HG03575 (cell line): ENCODE measurements at regions not wholly inside any gene's neighbourhood (a gene's known extent, or its start where the extent isn't known, plus 50 kb on each side); places are given as distances from the start of the nearest gene placed in this dataset.

Source experiments
- ATAC-seq: cut with Tn5 transposase; IDR thresholded peaks from one replicate; pipeline ENCODE4 v1.9.1; 2021; ENCODE audit not compliant: unreplicated experiment, insufficient number of reproducible peaks, low FRiP score; ENCODE audit errors: extremely low read depth

DNA sequence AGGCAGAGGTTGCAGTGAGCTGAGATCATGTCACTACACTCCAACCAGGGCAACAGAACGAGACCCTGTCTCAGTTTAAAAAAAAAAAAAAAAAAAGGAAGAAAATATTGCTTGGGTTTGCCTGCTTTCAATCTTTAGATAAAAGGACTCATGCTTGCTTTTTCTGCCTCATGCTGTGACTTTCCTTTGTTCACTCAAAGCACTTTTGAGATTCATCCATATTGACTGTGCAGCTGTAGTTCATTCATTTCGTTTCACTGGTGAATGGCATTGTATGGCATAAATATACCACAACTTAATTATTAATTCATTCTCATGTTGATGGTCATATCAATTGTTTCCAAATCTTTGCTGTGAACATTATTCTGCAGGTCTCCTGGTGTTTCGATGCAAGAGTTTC is 97.6 kb upstream of the NFE2L3 start:
- ATAC-seq, result no peak

- no peak for ATAC-seq
These were observed 96.8 kb upstream of the NFE2L3 start for GRCh38 chr7:26055241-26055640.

- no peak for ATAC-seq
These were observed 91.0 kb upstream of the NFE2L3 start for GRCh38 chr7:26060733-26061677.

- ATAC-seq, result no peak
These were observed 90.1 kb upstream of the NFE2L3 start for GRCh38 chr7:26061678-26062603.

DNA sequence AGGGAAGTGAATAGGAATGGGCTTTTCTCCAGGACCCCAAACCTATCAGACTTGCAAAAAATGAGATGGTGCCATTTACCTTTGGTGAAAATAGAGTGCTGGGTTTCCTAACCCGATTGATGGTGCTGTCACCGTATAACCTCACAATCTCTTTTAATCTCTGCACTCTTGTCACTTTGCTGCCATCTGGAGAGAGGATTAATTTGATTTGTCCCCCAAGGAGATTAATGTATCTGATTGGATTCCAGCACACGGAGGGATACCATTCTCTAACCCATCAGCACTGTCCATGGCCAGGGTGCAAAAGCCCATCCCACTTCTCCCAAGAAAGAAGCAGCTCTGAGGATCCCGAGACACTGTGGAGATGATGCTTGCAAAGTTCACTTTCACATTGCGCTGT is 86.3 kb upstream of the NFE2L3 start:
- ATAC-seq, result no peak

DNA sequence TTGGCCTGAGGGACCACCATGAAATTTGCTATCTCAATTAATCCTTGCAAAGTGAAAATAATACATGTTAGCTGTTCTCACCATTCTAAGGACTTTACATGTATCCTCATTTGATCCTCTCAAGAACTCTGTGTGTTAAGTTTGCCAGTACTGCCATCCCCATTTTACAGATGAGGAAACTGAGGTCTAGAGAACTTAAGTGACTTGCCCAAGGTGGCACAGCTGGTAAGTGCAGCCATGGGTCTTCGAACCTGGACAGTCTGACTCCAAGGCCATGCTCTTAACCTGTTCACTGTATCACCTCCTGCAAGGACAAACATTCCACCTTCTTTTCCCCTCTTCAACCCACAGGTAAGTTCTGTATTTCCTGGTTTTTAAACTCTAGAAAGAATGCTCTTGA is 85.3 kb upstream of the NFE2L3 start:
- ATAC-seq, result no peak

GRCh38 chr7:26070290-26070689 is 81.7 kb upstream of the NFE2L3 start:
- no peak for ATAC-seq

DNA sequence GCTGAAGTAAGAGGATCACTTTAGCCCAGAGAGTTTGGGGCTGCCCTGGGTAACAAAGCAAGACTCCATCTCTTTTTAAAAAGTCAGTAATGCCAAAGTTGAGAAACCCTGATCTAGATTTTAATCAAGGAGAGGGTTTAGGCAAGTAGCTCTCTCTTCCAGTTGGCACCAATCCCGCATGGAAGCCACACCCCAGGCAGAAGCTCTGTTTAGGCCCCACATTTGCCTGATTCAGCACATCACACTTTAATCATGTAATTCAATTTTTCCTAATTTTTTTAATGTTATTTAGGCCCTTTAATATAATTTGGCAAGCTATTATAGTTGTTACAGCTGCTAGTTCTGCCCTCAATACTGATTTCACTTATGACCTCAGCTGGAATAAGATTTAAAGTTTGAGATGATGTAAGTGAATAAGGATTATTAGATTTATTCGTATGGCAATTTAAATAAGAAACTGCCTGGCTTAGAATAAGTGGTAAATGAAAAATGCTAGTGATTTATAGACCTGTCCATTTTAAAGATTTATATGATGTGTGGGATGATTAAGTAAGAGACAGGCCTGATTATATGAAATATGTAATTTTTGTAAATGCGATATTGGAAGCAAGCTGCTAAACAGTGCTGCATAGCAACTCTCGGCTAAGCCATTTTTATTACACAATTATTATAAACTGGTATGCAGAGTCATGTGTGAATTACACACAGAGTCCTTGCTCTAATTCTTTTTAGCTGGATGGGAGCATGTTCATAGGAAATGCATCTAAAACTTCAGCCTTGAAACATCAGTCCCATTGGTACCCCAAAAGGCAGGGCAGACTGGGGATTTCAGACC is 80.2 kb upstream of the NFE2L3 start:
- ATAC-seq, result no peak

DNA sequence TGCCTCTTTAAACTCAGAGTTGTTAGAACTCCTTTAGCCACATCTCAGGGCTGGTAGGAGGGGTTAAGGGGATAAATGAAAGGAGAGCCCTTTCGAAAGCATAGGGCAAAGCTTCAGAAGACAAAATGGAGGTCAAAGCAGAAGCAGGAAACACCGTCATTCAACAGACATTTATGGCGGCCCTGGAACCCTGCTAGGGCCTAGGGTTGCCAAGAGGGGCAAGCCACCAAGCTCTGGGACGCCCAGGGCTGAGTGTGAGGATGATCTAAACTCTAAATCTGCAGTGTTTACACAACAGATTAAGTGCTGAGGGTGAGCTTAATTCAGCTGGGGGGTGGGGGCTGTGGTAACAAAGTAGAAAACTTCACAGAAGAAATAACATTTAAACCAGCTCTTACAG is 79.0 kb upstream of the NFE2L3 start:
- no peak for ATAC-seq

- ATAC-seq, result no peak
These were observed 77.1 kb upstream of the NFE2L3 start for GRCh38 chr7:26074919-26075318.

DNA sequence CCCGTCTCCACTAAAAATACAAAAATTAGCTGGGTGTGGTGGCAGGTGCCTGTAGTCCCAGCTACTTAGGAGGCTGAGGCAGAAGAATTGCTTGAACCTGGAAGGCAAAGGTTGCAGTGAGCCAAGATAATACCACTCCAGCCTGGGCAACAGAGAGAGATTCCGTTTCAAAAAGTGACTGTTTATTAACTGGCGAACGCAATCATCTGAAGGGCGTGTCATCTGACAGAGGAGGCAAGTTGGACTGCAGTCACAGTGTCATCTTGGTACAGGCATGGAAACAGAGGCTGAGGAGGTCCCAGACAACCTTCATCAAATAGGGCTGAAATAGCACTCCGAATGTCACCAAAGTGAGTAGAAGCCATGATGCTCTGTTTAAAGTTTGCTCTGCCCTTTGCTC is 75.3 kb upstream of the NFE2L3 start:
- no peak for ATAC-seq

DNA sequence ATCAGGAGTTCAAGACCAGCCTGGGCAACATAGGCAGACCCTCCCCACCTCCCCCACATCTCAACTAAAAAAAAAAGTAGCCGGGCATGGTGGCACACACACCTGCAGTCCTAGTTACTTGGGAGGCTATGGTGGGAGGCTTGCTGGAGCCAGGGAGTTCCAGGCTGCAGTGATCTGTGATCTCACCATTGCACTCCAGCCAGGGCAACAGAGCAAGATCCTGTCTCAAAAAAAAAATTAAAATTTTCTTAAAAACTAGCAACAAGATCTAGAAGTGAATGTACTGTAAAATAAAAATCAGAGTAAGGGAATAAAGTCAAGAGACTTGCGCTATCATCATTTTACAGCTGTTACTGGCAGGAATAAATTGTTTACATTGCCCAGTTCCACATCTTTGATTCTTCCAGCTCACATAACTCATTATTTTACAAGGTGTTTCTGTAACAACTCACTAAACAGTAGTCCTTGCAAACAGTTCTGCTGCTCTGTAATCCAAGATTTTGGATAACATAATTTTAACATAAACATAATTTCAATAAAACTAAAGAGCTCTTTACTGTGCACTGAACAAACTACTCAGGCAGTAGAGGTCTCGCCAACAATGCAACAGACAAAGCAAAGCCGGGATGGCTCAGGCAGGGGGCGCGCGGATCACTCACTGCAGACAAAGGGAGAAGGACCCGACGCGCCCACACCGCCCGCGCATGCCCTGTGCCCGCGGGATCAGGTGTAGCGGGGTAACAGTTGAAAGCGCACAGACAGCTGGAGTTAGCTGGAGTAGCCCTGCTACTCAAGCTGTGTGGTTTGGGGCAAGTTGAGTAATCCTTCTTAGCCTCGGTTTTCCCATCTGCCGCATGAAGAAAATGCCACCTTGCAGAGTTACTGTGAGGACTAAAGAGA is 73.3 kb upstream of the NFE2L3 start:
- ATAC-seq, result no peak

DNA sequence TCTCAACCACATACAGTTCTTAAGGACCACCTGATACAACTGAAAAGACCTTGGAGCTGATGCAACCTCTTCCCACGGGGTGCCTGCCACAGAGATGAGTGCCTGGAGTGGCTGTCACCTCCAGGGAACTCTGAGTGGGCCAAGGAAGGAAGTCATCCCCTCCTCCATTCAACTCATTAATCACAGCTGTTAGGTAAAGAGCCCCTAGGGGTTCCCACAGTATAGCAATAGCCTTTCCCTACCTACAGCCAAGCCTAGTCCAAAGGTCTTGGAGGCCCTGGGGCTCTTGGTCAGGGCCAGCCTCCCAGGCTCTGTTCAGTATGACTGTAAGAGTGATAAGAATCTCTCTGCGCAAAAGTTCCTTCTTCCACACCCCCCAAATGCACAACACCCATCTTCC is 70.4 kb upstream of the NFE2L3 start:
- no peak for ATAC-seq

DNA sequence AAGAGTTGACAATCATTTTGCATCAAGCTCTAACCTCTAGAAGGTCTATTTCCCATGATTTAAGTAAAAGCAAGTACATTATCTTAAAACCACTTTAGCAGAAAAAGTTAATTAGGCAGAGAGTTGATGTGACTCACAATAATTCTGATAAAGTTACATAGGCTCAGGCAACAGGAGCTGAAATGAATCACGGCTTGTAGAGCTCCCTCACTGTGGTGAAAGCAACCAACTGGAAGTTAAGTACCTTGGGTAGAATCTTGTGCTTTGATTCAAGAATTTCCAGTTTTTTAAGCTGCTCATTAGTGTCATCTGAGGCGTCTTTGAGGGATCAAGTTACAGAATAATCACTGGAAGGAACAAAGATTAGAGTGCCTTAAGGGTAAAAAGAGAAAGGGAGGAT is 68.9 kb upstream of the NFE2L3 start:
- ATAC-seq, result no peak

- no peak for ATAC-seq
These were observed 67.6 kb upstream of the NFE2L3 start for GRCh38 chr7:26084418-26084817.

DNA sequence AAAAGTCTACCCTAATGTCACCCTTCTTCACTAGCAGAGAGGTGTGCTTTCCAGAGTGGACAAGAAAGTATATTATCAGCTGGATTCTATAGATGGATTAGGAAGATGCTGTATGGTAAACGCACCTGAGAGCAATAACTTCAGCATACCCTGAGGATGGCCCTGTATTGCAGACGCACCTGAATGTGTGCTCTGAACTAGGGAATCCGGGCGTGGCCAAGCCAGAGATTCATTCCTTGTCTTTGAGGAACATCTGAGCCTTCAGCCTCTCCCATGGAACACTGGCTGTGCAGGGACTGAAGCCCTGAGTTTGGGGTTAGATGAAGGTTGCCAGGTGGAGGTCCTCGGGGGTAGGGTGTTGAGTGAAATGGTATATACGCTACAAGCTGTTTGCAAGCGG is 66.2 kb upstream of the NFE2L3 start:
- no peak for ATAC-seq

DNA sequence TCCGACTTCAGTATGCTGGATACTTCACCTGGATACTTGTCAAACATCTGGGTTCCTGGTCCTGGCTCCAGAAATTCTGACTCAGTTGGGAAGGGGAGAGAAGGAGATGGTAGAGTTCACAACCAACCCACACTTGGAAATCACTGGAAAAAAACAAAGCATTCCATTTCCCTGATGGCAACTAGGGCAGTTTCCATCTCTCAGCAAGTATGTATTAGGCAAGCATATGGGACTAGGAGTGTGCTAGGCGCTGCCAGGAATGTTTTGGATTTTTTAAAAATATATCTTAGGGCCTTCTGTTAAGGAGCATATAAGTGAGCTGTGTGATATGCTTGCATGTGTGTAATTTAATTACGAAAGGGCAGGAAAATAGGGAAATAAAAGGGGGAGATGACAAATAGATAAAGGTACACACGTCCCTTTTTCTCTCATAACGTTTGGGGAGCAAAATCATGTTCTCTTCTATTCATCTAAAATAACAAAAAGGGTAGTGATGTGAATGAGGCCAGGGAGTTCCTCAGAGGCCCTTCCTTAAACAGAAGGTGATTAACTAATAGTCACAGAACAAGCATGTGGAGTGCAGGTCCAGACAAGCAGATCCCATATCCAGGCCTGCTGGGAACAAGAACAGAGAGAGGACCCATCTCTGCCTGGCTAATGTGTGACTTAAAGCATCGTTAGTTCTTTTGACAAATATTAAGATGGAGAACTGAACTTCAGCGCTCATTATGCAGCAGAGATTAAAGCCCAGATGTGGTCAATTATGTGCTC is 64.5 kb upstream of the NFE2L3 start:
- no peak for ATAC-seq
